HEK293 (cell line): ENCODE measurements at regions not wholly inside any gene's neighbourhood (a gene's known extent, or its start where the extent isn't known, plus 50 kb on each side); places are given as distances from the start of the nearest gene placed in this dataset.

ENCODE experiments used
- CTCF ChIA-PET: fragments of 350-600 bp; formaldehyde crosslinking; extraction: SDS; loops from one replicate; lab custom pipeline; 2021; ENCODE audit warnings: antibody characterized with exemption; lab: Yijun Ruan, JAX
- POLR2A ChIA-PET: fragments of 300-600 bp; formaldehyde crosslinking; extraction: SDS; loops from one replicate; lab custom pipeline; 2020; ENCODE audit warnings: antibody characterized with exemption, inconsistent platforms; lab: Yijun Ruan, JAX
- H3K27ac ChIP-seq: fragments of 200-500 bp; sonication (Bioruptor generic); 2 replicates; pipeline ENCODE4 v1.5.1; 2014; ENCODE audit warnings: low read depth, low read length, control low read depth, inconsistent platforms; ENCODE audit errors: extremely low read depth
- H3K36me3 ChIP-seq, 2 experiments: fragments of 200-500 bp in 1 of 2; sonication (Bioruptor generic) in 1 of 2; 1 replicate in 1 of 2; 2 replicates in 1 of 2; pipeline ENCODE4 v1.5.1; 2014 to 2017; ENCODE audit warnings: inconsistent platforms in 2 of 2, low read length in 2 of 2; ENCODE audit not compliant: control insufficient read depth in 2 of 2, insufficient read depth in 1 of 2
- H3K4me1 ChIP-seq: fragments of 200-500 bp; sonication (Bioruptor generic); 2 replicates; pipeline ENCODE4 v1.5.1; 2014; ENCODE audit warnings: mild to moderate bottlenecking, low read length, inconsistent platforms; ENCODE audit not compliant: control insufficient read depth, insufficient read depth
- H3K4me3 ChIP-seq: 2 replicates; pipeline ENCODE4 v1.5.1; 2011; ENCODE audit warnings: low read depth, mild to moderate bottlenecking, control low read depth, low read length, moderate library complexity
- H3K9me3 ChIP-seq: fragments of 200-500 bp; sonication (Bioruptor generic); 2 replicates; pipeline ENCODE4 v1.5.1; 2014; ENCODE audit warnings: low read depth, low read length, inconsistent platforms; ENCODE audit not compliant: control insufficient read depth, insufficient read depth
- GLIS2 ChIP-seq: fragments of 450-650 bp; formaldehyde crosslinking; IDR thresholded peaks from 2 replicates; pipeline ENCODE4 v1.5.1; 2016; ENCODE audit warnings: missing biosample characterization, missing genetic modification characterization
- IKZF3 ChIP-seq: fragments of 450-650 bp; IDR thresholded peaks from 2 replicates; pipeline ENCODE4 v1.5.0; 2018; ENCODE audit warnings: missing biosample characterization, mild to moderate bottlenecking, missing genetic modification characterization, moderate library complexity
- KLF1 ChIP-seq: fragments of 450-650 bp; formaldehyde crosslinking; IDR thresholded peaks from 2 replicates; pipeline ENCODE4 v1.5.1; 2016; ENCODE audit warnings: missing biosample characterization, missing genetic modification characterization
- KLF9 ChIP-seq: fragments of 450-650 bp; formaldehyde crosslinking; IDR thresholded peaks from 2 replicates; pipeline ENCODE4 v1.5.1; 2016; ENCODE audit warnings: missing biosample characterization, missing genetic modification characterization, low read depth
- MYNN ChIP-seq: fragments of 450-650 bp; formaldehyde crosslinking; IDR thresholded peaks from 2 replicates; pipeline ENCODE4 v1.5.1; 2016; ENCODE audit warnings: missing biosample characterization, missing genetic modification characterization, borderline replicate concordance
- TRIM28 ChIP-seq: IDR thresholded peaks from 2 replicates; pipeline ENCODE4 v1.6.1; 2011; ENCODE audit warnings: low read length, control low read depth, borderline replicate concordance
- ZBTB48 ChIP-seq: fragments of 450-650 bp; formaldehyde crosslinking; IDR thresholded peaks from 2 replicates; pipeline ENCODE4 v1.5.1; 2016; ENCODE audit warnings: missing biosample characterization, missing genetic modification characterization
- ZFP69B ChIP-seq: fragments of 450-650 bp; formaldehyde crosslinking; IDR thresholded peaks from 2 replicates; pipeline ENCODE4 v1.5.1; 2016; ENCODE audit warnings: missing biosample characterization, missing genetic modification characterization
- ZNF10 ChIP-seq: fragments of 450-650 bp; formaldehyde crosslinking; IDR thresholded peaks from 2 replicates; pipeline ENCODE4 v1.5.1; 2017; ENCODE audit warnings: missing biosample characterization, missing genetic modification characterization
- ZNF121 ChIP-seq: fragments of 450-650 bp; formaldehyde crosslinking; IDR thresholded peaks from 2 replicates; pipeline ENCODE4 v1.5.1; 2016; ENCODE audit warnings: missing biosample characterization, missing genetic modification characterization
- ZNF140 ChIP-seq: fragments of 450-650 bp; formaldehyde crosslinking; IDR thresholded peaks from 2 replicates; pipeline ENCODE4 v1.5.1; 2016; ENCODE audit warnings: missing biosample characterization, missing genetic modification characterization
- ZNF146 ChIP-seq: fragments of 450-650 bp; formaldehyde crosslinking; IDR thresholded peaks from 2 replicates; pipeline ENCODE4 v1.5.1; 2016; ENCODE audit warnings: missing biosample characterization, missing genetic modification characterization
- ZNF202 ChIP-seq: fragments of 450-650 bp; formaldehyde crosslinking; IDR thresholded peaks from 2 replicates; pipeline ENCODE4 v1.5.1; 2016; ENCODE audit warnings: missing biosample characterization, missing genetic modification characterization, borderline replicate concordance
- ZNF26 ChIP-seq: fragments of 450-650 bp; formaldehyde crosslinking; IDR thresholded peaks from 2 replicates; pipeline ENCODE4 v1.5.1; 2016; ENCODE audit warnings: missing biosample characterization, missing genetic modification characterization
- ZNF302 ChIP-seq: fragments of 450-650 bp; formaldehyde crosslinking; IDR thresholded peaks from 2 replicates; pipeline ENCODE4 v1.5.1; 2016; ENCODE audit warnings: missing biosample characterization, missing genetic modification characterization, low read depth
- ZNF324 ChIP-seq: fragments of 450-650 bp; formaldehyde crosslinking; IDR thresholded peaks from 2 replicates; pipeline ENCODE4 v1.5.1; 2016; ENCODE audit warnings: missing biosample characterization, missing genetic modification characterization
- ZNF341 ChIP-seq: fragments of 450-650 bp; formaldehyde crosslinking; IDR thresholded peaks from 2 replicates; pipeline ENCODE4; 2016; ENCODE audit warnings: low read depth, missing biosample characterization, missing genetic modification characterization
- ZNF350 ChIP-seq: fragments of 450-650 bp; formaldehyde crosslinking; IDR thresholded peaks from 2 replicates; pipeline ENCODE4 v1.5.0; 2017; ENCODE audit warnings: missing biosample characterization, mild to moderate bottlenecking, missing genetic modification characterization
- ZNF433 ChIP-seq: fragments of 450-650 bp; formaldehyde crosslinking; IDR thresholded peaks from 2 replicates; pipeline ENCODE4 v1.5.1; 2016; ENCODE audit warnings: missing biosample characterization, missing genetic modification characterization, low read depth
- ZNF48 ChIP-seq: fragments of 450-650 bp; formaldehyde crosslinking; IDR thresholded peaks from 2 replicates; pipeline ENCODE4 v1.5.1; 2016; ENCODE audit warnings: missing biosample characterization, missing genetic modification characterization
- ZNF530 ChIP-seq: fragments of 450-650 bp; formaldehyde crosslinking; IDR thresholded peaks from 2 replicates; pipeline ENCODE4 v1.5.1; 2016; ENCODE audit warnings: low read depth, missing biosample characterization, missing genetic modification characterization
- ZNF624 ChIP-seq: fragments of 450-650 bp; formaldehyde crosslinking; IDR thresholded peaks from 2 replicates; pipeline ENCODE4 v1.5.1; 2017; ENCODE audit warnings: missing biosample characterization, missing genetic modification characterization
- ZNF843 ChIP-seq: fragments of 450-650 bp; formaldehyde crosslinking; IDR thresholded peaks from 2 replicates; pipeline ENCODE4 v1.5.1; 2016; ENCODE audit warnings: missing biosample characterization, missing genetic modification characterization
- TF ChIP-seq, protein P1 (sequence below): IDR thresholded peaks from 2 replicates; pipeline ENCODE4 v1.6.1; 2011; ENCODE audit warnings: mild to moderate bottlenecking, low read depth, low read length, borderline replicate concordance
- TF ChIP-seq, protein P2 (sequence below): fragments of 450-650 bp; formaldehyde crosslinking; IDR thresholded peaks from 2 replicates; pipeline ENCODE4 v1.5.1; 2016; ENCODE audit warnings: missing biosample characterization, missing genetic modification characterization
- TF ChIP-seq, protein P3 (sequence below): fragments of 450-650 bp; formaldehyde crosslinking; IDR thresholded peaks from 2 replicates; pipeline ENCODE4 v1.5.1; 2016; ENCODE audit warnings: missing biosample characterization, missing genetic modification characterization

DNA sequence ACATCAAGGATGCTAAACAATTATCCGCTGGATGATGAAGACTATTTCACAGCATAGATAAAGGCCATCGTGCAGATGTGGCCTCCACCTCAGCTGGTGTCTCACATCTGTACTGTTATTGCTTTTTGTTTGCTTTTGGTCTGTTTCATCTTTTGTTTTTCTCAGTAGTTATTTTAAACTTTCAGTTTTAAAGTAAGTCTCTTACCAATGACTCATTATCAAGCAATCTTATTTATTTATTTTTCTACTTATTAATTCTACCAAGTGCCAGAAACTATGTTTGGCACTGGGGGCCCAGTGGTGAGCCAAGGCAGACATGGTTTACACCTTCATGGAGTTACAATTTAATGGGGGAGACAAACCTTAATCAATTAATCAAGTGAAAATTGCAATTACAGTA lies 250.9 kb upstream of the TMEM72 start (continued):
- TF ChIP-seq MYNN (tag by site-specific recombination): no peak
- no peak for TF ChIP-seq GLIS2 (tag by site-specific recombination)
- TF ChIP-seq ZNF433: no peak
- TF ChIP-seq ZNF140: no peak
- TF ChIP-seq, protein P1, sequence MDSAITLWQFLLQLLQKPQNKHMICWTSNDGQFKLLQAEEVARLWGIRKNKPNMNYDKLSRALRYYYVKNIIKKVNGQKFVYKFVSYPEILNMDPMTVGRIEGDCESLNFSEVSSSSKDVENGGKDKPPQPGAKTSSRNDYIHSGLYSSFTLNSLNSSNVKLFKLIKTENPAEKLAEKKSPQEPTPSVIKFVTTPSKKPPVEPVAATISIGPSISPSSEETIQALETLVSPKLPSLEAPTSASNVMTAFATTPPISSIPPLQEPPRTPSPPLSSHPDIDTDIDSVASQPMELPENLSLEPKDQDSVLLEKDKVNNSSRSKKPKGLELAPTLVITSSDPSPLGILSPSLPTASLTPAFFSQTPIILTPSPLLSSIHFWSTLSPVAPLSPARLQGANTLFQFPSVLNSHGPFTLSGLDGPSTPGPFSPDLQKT: no peak
- TF ChIP-seq, all 188 proteins: peak for 0

DNA sequence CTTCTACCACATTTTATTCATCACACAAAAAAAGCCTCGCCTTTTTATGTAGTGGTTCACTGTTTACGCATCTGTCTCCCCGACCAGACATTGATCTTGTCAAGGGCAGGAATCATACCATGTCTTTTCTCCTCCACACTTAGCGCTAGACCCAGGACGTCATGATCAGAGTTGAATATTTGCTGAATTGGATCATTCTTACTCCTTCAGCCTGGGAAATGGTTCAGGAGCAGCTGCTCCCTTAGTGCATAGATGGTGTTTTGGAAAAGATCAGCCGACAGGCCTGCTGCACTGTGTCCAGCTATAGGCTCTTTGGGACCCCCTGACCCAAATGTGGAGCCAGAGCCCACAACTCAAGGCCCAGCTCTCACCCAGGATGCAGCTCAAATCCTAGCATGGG lies 249.1 kb upstream of the TMEM72 start:
- Histone ChIP-seq H3K27ac (no peak overlapping the region), H3K36me3 (no peaks in the 10 kb centered on the region), H3K4me3 (no peak overlapping the region), H3K4me1 (no peaks in the 10 kb centered on the region), H3K9me3 (no peaks in the 10 kb centered on the region)
- ChIA-PET POLR2A (no interaction called here), CTCF (no interaction called here)
- TF ChIP-seq ZNF350 (no peak), ZNF121 (no peak), ZNF341 (tag by site-specific recombination) (no peak), TRIM28 (no peak), ZNF146 (tag by site-specific recombination) (no peak), KLF9 (tag by site-specific recombination) (no peak), ZNF26 (no peak), ZNF324 (tag by site-specific recombination) (no peak), ZNF10 (tag by site-specific recombination) (no peak), ZFP69B (tag by site-specific recombination) (no peak), KLF1 (no peak)
- TF ChIP-seq, protein P2, sequence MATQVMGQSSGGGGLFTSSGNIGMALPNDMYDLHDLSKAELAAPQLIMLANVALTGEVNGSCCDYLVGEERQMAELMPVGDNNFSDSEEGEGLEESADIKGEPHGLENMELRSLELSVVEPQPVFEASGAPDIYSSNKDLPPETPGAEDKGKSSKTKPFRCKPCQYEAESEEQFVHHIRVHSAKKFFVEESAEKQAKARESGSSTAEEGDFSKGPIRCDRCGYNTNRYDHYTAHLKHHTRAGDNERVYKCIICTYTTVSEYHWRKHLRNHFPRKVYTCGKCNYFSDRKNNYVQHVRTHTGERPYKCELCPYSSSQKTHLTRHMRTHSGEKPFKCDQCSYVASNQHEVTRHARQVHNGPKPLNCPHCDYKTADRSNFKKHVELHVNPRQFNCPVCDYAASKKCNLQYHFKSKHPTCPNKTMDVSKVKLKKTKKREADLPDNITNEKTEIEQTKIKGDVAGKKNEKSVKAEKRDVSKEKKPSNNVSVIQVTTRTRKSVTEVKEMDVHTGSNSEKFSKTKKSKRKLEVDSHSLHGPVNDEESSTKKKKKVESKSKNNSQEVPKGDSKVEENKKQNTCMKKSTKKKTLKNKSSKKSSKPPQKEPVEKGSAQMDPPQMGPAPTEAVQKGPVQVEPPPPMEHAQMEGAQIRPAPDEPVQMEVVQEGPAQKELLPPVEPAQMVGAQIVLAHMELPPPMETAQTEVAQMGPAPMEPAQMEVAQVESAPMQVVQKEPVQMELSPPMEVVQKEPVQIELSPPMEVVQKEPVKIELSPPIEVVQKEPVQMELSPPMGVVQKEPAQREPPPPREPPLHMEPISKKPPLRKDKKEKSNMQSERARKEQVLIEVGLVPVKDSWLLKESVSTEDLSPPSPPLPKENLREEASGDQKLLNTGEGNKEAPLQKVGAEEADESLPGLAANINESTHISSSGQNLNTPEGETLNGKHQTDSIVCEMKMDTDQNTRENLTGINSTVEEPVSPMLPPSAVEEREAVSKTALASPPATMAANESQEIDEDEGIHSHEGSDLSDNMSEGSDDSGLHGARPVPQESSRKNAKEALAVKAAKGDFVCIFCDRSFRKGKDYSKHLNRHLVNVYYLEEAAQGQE (tag by site-specific recombination): no peak
- TF ChIP-seq, protein P3, sequence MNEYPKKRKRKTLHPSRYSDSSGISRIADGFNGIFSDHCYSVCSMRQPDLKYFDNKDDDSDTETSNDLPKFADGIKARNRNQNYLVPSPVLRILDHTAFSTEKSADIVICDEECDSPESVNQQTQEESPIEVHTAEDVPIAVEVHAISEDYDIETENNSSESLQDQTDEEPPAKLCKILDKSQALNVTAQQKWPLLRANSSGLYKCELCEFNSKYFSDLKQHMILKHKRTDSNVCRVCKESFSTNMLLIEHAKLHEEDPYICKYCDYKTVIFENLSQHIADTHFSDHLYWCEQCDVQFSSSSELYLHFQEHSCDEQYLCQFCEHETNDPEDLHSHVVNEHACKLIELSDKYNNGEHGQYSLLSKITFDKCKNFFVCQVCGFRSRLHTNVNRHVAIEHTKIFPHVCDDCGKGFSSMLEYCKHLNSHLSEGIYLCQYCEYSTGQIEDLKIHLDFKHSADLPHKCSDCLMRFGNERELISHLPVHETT (tag by site-specific recombination): no peak

- TF ChIP-seq ZNF530 (tag by site-specific recombination): no peak
- no peak for TF ChIP-seq ZNF843
- no peak for TF ChIP-seq ZNF202 (tag by site-specific recombination)
- no peak for TF ChIP-seq ZNF302 (tag by site-specific recombination)
- no peak for TF ChIP-seq IKZF3 (tag by site-specific recombination)
- TF ChIP-seq ZBTB48 (tag by site-specific recombination): no peak
- no peak for TF ChIP-seq ZNF48 (tag by site-specific recombination)
- no peak for TF ChIP-seq ZNF624 (tag by site-specific recombination)
- TF ChIP-seq, all 188 proteins: peak for 0
- ChIA-PET POLR2A (no interaction called here), CTCF (interaction anchor here (0.6 kb wide), 1 partner anchor 160 kb away, joined by 3 read pairs; no protein-coding TSS in a partner anchor)
- H3K9me3 ChIP-seq: no peaks in the 10 kb centered on the region
- H3K4me1 ChIP-seq: no peaks in the 10 kb centered on the region
- H3K27ac ChIP-seq: no peak overlapping the region
- H3K36me3 ChIP-seq: no peaks in the 10 kb centered on the region
- no peak overlapping the region for H3K4me3 ChIP-seq
These were observed 242.8 kb upstream of the TMEM72 start for GRCh38 chr10:44668336-44668735.
